PC-9 (cell line): ENCODE measurements at regions not wholly inside any gene's neighbourhood (a gene's known extent, or its start where the extent isn't known, plus 50 kb on each side); places are given as distances from the start of the nearest gene placed in this dataset.

Experiments used
- BruUV-seq: library from RNA; stranded (reverse); fragments of 400-500 nt; replicated peaks from 2 replicates; lab custom pipeline; 2021; lab: Mats Ljungman, UMichigan
- CTCF ChIA-PET: fragments of 300-600 bp; sonication (Branson Sonifier 250); formaldehyde crosslinking; loops from one replicate; lab custom pipeline; 2022; ENCODE audit warnings: antibody characterized with exemption; lab: Charles Lee
- POLR2A ChIA-PET: fragments of 300-600 bp; sonication (Branson Sonifier 250); formaldehyde crosslinking; loops from one replicate; lab custom pipeline; 2022; ENCODE audit warnings: antibody characterized with exemption; ENCODE audit not compliant: unreplicated experiment; lab: Charles Lee
- DNase-seq, 2 experiments: peaks; one replicate each; pipeline versions ENCODE4 v3.0.0 to v3.0.0-alpha.2; 2015 to 2022; ENCODE audit warnings: mixed read lengths in 1 of 2
- H2AFZ ChIP-seq: fragments of 200-600 bp; sonication (generic); 2 replicates; pipeline ENCODE4 v1.8.1; 2017; ENCODE audit warnings: antibody characterized with exemption
- H3F3A ChIP-seq: fragments of 200-600 bp; sonication (generic); 2 replicates; pipeline ENCODE4 v1.8.1; 2017; ENCODE audit warnings: antibody characterized with exemption, mild to moderate bottlenecking, low read depth; ENCODE audit not compliant: insufficient read depth
- H3K27ac ChIP-seq: fragments of 200-600 bp; sonication (generic); 2 replicates; pipeline ENCODE4 v1.6.1; 2016; ENCODE audit warnings: mixed run types
- H3K27me3 ChIP-seq: fragments of 200-600 bp; sonication (generic); 2 replicates; pipeline ENCODE4 v1.6.1; 2016; ENCODE audit warnings: low read depth, mixed run types; ENCODE audit not compliant: insufficient read depth
- H3K36me3 ChIP-seq: fragments of 200-600 bp; sonication (generic); 2 replicates; pipeline ENCODE4 v1.6.1; 2016; ENCODE audit warnings: low read depth, mixed run types
- H3K4me1 ChIP-seq: fragments of 200-600 bp; sonication (generic); replicated peaks from 2 replicates; pipeline ENCODE4 v1.6.1; 2016; ENCODE audit warnings: mixed run types; ENCODE audit not compliant: insufficient read depth
- H3K4me2 ChIP-seq: fragments of 200-600 bp; sonication (generic); 2 replicates; pipeline ENCODE4 v1.6.1; 2017; ENCODE audit warnings: mixed run types
- H3K4me3 ChIP-seq: fragments of 200-600 bp; sonication (generic); 2 replicates; pipeline ENCODE4 v1.6.1; 2016; ENCODE audit warnings: mixed run types
- H3K79me2 ChIP-seq: fragments of 200-600 bp; sonication (generic); 2 replicates; pipeline ENCODE4 v1.6.1; 2017; ENCODE audit warnings: low read depth, mixed run types
- H3K9me2 ChIP-seq: fragments of 200-600 bp; sonication (generic); 2 replicates; pipeline ENCODE4 v1.8.1; 2017; ENCODE audit warnings: mild to moderate bottlenecking; ENCODE audit not compliant: insufficient read depth
- H3K9me3 ChIP-seq: fragments of 200-600 bp; sonication (generic); 2 replicates; pipeline ENCODE4 v1.8.1; 2016; ENCODE audit warnings: low read depth; ENCODE audit not compliant: insufficient read depth
- H4K20me1 ChIP-seq: fragments of 200-600 bp; sonication (generic); 2 replicates; pipeline ENCODE4 v1.8.1; 2017; ENCODE audit not compliant: insufficient read depth
- EZH2 ChIP-seq: fragments of 200-600 bp; sonication (generic); IDR thresholded peaks from 2 replicates; pipeline ENCODE4 v1.8.0; 2017; ENCODE audit warnings: antibody characterized with exemption, low read depth
- intact Hi-C: fragments of 100-400 bp; cut with micrococcal nuclease; formaldehyde crosslinking; loops from one replicate; pipeline ENCODE4 v1.10.0; 2022; ENCODE audit not compliant: unreplicated experiment
- TF ChIP-seq, protein P1 (sequence below): fragments of 200-600 bp; sonication (generic); conservative IDR thresholded peaks from 2 replicates; pipeline ENCODE4 v1.6.1; 2017; ENCODE audit warnings: mixed run types, antibody characterized with exemption, mild to moderate bottlenecking, moderate library complexity

- Histone ChIP-seq H3K36me3 (no peaks in the 10 kb centered on the region), H3K27me3 (peaks cover 21% of the 10 kb centered on the region), H3K4me3 (no peak overlapping the region), H4K20me1 (no peaks in the 10 kb centered on the region), H3K27ac (no peak overlapping the region), H3K4me2 (no peak overlapping the region), H3K79me2 (no peaks in the 10 kb centered on the region), H3K9me3 (no peaks in the 10 kb centered on the region), H3K9me2 (no peaks in the 10 kb centered on the region), H3K4me1 (no peaks in the 10 kb centered on the region), H2AFZ (no peak overlapping the region), H3F3A (no peaks in the 10 kb centered on the region)
- TF ChIP-seq EZH2: no peak
- TF ChIP-seq, protein P1, sequence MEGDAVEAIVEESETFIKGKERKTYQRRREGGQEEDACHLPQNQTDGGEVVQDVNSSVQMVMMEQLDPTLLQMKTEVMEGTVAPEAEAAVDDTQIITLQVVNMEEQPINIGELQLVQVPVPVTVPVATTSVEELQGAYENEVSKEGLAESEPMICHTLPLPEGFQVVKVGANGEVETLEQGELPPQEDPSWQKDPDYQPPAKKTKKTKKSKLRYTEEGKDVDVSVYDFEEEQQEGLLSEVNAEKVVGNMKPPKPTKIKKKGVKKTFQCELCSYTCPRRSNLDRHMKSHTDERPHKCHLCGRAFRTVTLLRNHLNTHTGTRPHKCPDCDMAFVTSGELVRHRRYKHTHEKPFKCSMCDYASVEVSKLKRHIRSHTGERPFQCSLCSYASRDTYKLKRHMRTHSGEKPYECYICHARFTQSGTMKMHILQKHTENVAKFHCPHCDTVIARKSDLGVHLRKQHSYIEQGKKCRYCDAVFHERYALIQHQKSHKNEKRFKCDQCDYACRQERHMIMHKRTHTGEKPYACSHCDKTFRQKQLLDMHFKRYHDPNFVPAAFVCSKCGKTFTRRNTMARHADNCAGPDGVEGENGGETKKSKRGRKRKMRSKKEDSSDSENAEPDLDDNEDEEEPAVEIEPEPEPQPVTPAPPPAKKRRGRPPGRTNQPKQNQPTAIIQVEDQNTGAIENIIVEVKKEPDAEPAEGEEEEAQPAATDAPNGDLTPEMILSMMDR: no peak
- BruUV-seq: no TSS peak
- intact Hi-C loops: no loop called here
- ChIA-PET CTCF (no interaction called here), POLR2A (no interaction called here)
- DNase-seq: no peak
These were observed 362.7 kb upstream of the ARRDC4 start for GRCh38 chr15:97597801-97598200.

DNA sequence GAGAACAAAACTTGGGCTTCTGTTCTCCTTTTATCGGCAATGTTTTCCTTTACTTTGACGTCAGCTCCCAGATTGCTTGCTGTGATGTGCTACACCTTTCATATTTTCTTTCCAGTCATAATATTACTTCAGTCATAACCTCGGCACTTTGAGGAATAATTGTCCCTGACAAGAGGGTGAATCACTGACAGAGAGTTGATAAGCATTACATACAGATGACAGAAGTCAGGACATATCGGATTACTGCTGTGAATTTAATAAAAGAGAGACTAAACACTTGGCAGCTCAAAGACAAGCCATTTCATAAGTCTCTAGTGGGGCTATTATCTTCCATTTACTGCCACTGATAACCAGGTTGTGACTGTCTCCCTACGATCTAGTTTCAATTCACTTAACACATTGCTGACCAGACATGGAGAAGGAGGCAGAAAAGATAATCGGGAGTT lies 362.1 kb upstream of the ARRDC4 start:
- H3K4me2 ChIP-seq: no peak overlapping the region
- ChIA-PET POLR2A (no interaction called here), CTCF (no interaction called here)
- H3K4me3 ChIP-seq: no peak overlapping the region
- H3F3A ChIP-seq: no peaks in the 10 kb centered on the region
- no TSS peak for BruUV-seq
- DNase-seq: no peak
- no peak overlapping the region for H2AFZ ChIP-seq
- H3K79me2 ChIP-seq: no peaks in the 10 kb centered on the region
- H4K20me1 ChIP-seq: no peaks in the 10 kb centered on the region
- H3K27me3 ChIP-seq: peaks cover 21% of the 10 kb centered on the region
- TF ChIP-seq, protein P1: no peak
- TF ChIP-seq EZH2: no peak
- H3K27ac ChIP-seq: no peak overlapping the region
- H3K9me3 ChIP-seq: no peaks in the 10 kb centered on the region
- H3K36me3 ChIP-seq: no peaks in the 10 kb centered on the region
- H3K4me1 ChIP-seq: no peaks in the 10 kb centered on the region
- no peaks in the 10 kb centered on the region for H3K9me2 ChIP-seq
- intact Hi-C loops: no loop called here

- H3K4me2 ChIP-seq: no peak overlapping the region
- H3K79me2 ChIP-seq: no peaks in the 10 kb centered on the region
- ChIA-PET POLR2A (no interaction called here), CTCF (no interaction called here)
- peaks cover 21% of the 10 kb centered on the region for H3K27me3 ChIP-seq
- TF ChIP-seq EZH2: no peak
- no peaks in the 10 kb centered on the region for H3F3A ChIP-seq
- H3K4me1 ChIP-seq: no peaks in the 10 kb centered on the region
- intact Hi-C loops: no loop called here
- H4K20me1 ChIP-seq: no peaks in the 10 kb centered on the region
- H3K9me3 ChIP-seq: no peaks in the 10 kb centered on the region
- no peaks in the 10 kb centered on the region for H3K9me2 ChIP-seq
- BruUV-seq: no TSS peak
- H3K36me3 ChIP-seq: no peaks in the 10 kb centered on the region
- H2AFZ ChIP-seq: no peak overlapping the region
- H3K4me3 ChIP-seq: no peak overlapping the region
- H3K27ac ChIP-seq: no peak overlapping the region
- no peak for DNase-seq
These were observed 360.3 kb upstream of the ARRDC4 start for GRCh38 chr15:97600190-97600589.

- BruUV-seq: no TSS peak
- intact Hi-C loops: no loop called here
These were observed 355.8 kb upstream of the ARRDC4 start for GRCh38 chr15:97604677-97605076.

More at GRCh38 chr15:97604677-97605076, 355.8 kb upstream of the ARRDC4 start:
- ChIA-PET CTCF (no interaction called here), POLR2A (no interaction called here)
- Histone ChIP-seq H3K9me3 (no peaks in the 10 kb centered on the region), H3F3A (no peaks in the 10 kb centered on the region), H3K4me2 (no peak overlapping the region), H3K27me3 (no peaks in the 10 kb centered on the region), H3K36me3 (no peaks in the 10 kb centered on the region), H3K4me1 (no peaks in the 10 kb centered on the region), H4K20me1 (no peaks in the 10 kb centered on the region), H3K9me2 (no peaks in the 10 kb centered on the region), H3K4me3 (no peak overlapping the region), H3K79me2 (no peaks in the 10 kb centered on the region), H2AFZ (no peak overlapping the region), H3K27ac (no peak overlapping the region)
- no peak for DNase-seq
- TF ChIP-seq, protein P1: no peak
- TF ChIP-seq EZH2: no peak
